Stimulated activated CD4-positive, alpha-beta T cell treated with anti-CD3 and anti-CD28 coated beads, Interleukin-4, amount 100 ng/mL, for 24 hours (primary cell): ENCODE measurements at regions not wholly inside any gene's neighbourhood (a gene's known extent, or its start where the extent isn't known, plus 50 kb on each side); places are given as distances from the start of the nearest gene placed in this dataset.

Experiments
- DNase-seq: peaks from one replicate; pipeline ENCODE4 v3.0.0-alpha.2; 2020

DNA sequence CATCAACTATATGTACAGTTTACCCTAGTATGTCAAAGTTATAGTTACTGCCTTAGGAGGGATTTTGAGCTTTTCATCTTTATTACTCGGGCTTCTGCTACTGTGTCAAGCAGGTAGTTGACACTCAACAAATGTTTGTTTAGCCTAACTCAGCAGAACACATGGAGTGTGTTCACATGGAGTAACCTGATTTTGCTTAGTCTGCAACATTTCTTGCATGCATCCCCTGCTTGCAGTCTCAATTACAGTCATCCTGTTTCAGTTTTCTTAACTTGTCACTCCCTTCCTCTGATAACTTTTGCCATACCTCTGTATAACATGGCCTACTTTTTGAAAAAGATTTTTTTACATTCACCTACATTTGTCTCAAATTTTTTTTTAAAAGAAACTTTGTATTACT lies 135.5 kb downstream of the NMUR2 start:
- DNase-seq, result no peak

DNA sequence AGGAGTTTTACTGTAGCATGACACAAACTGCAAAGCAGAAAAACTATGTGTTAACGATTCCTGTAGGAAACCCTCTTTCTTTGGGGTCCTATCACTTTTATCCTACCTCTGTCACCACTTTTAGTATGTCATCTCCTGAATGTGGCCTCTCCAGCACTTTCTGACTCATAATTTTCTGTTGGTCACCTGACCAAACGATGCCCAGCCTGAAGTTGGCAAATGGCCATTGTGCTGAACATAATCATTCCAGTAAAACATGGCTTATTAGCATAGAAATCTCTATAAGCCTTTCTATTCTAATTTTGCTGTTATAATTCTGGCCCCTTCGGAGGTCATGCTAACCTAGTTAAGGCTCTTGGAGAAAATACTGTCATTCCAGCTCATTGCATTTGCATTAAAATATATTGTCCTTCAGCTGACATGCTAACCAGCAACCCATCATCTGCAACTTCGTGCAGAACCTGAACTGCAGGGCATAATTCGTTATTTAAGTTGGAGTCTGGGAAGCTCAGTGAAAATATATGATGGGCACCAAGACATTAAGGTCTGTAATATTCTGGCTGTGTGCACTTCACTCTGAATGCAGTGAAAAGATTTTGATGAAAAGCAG lies 140.3 kb downstream of the NMUR2 start:
- DNase-seq, result no peak

DNA sequence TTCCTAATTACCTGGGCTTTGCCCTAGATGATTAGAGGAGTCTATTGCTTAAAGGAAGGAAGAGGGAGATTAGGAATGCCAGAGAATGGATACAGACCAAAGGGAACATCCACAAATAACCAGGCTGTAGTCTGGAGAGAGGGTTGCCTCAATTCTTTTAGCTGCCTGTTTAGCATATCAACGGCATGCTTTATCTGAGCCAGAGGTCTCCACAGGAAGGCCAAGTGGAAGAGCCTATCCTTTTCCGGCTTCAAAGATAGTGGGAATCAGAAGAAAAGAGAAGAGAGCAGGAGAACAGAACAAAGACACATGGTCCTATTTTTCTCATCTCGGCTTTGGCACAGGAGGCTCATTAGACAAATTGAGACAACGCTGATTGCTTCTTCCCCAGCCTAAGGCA lies 142.4 kb downstream of the NMUR2 start:
- DNase-seq, result no peak

DNA sequence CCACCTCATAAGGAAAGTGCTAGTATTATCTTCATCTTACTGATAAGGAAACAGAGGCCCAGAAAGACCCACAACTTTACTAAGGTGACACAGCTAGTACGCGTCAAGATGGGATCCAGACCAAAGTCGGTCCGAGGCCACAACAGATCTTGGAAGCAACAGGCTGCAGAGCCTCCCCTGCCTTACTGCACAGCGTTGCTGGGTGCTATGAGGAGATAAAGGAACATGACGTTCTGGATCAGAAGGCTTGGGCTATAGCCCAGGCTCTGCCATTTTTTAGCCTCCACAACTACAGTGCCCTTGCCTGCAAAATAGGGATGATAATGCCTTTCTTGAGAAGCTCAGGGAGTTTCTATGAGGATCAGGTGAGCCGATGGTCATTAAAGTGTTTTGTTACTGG lies 144.1 kb downstream of the NMUR2 start:
- DNase-seq, result no peak

DNA sequence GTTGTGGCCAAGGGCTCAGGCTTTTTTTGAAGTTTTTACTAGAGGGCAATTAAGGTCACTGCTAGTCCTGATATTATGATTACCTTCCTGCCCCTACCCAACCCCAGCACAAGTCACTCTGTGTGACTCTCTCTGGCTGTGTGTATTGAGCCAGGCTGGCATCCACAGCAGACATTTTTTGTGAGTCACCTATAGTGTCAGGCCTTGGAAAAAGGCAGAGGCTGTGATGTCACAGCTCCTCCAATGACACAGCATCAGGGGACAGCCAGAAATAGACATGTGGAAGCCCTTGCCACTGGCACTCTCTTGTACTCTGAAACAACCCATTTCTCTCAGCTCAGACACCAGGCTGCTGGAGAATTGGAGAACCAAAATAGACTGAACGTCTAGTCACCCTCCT lies 145.4 kb downstream of the NMUR2 start:
- DNase-seq, result no peak

- no peak for DNase-seq
These were observed 148.5 kb downstream of the NMUR2 start for GRCh38 chr5:152256580-152256979.

GRCh38 chr5:152255411-152255810 lies 149.7 kb downstream of the NMUR2 start:
- no peak for DNase-seq

DNA sequence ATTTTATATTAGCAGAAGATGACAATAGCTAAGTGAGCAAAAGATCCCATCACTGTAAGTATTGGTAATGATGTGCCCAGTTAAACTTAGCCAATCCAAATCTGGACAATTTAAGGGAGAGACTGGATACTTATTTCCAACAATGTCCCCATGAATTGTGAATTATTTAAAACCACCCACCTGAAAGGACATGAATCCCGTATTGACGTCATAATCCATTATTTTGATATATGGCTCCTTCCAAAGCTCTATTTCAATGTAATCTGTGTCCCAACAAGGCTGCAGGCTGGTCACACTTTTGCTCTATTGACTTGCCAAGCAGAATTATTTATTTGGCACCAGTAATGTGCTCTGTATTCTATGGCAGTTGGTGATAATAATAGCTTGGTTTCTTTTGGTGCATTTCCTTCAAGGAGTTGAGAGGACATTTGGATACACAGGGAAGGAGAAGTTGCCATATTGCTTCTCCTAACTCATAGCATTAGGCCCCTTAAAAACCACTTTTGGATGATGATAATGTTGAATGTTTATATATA lies 157.2 kb downstream of the NMUR2 start:
- no peak for DNase-seq

DNA sequence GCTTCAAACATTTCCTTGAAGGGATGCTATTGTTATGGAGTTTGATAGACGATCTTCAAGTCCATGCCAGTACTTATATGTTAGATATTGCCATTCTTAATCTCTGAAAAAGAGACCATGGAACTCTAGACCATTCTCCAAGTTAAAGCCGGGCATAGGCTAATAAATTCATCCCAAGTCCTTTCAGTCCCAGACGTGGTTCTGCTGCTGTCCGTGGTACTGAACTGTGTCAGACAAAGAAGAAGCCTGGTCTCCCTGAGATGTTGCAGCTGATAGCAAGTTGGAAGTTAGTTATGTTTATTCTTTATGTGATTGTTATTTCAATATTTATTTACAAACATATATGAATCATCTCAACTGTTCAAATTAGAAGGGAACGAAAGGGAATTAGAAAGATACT lies 158.7 kb downstream of the NMUR2 start:
- DNase-seq, result no peak

GRCh38 chr5:152237531-152237930 lies 167.5 kb downstream of the NMUR2 start:
- no peak for DNase-seq

DNA sequence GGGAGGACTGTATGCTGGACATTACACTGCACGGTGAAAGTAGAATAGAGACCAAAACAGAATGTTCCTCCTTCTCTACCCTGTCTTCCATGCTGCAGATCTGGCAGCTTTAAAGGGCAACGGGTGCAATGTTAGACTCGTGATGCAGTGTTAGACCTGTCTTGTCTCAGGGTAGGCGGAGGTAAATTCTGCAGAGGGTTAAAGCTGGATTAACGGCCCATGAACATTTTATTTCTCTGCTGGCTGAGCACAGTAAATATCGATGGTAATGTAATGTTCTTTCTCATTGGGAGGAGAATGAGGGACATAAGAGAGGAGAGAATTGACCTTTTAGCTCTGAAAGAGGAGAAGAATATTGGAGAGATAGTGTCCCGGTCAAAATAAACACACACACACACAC lies 178.9 kb downstream of the NMUR2 start:
- no peak for DNase-seq

- DNase-seq, result no peak
These were observed 183.1 kb downstream of the NMUR2 start for GRCh38 chr5:152221721-152222629.

- DNase-seq, result no peak
These were observed 186.4 kb downstream of the NMUR2 start for GRCh38 chr5:152218694-152219093.

- DNase-seq, result no peak
These were observed 199.3 kb downstream of the NMUR2 start for GRCh38 chr5:152205804-152206203.

DNA sequence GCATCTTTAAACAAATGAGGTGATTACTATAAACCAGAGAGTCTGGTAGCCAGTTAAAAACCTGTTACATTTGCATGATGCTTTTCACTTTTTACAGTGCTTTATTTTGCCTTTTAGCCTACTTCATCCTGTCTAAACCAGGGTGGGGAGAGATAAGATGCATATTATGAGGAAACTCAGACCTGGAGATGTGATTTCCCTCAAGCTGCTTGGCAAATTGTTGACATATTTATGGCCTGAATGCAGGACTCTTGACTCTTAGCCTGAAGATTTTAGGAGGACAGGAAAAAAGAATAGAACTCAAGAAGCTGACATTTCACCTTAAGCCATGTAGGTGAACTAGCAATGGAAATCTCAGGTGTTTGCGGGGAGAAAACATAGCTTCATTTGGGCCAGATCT lies 202.8 kb downstream of the NMUR2 start:
- DNase-seq, result no peak

GRCh38 chr5:152193391-152194107 lies 211.5 kb downstream of the NMUR2 start:
- DNase-seq, result no peak

DNA sequence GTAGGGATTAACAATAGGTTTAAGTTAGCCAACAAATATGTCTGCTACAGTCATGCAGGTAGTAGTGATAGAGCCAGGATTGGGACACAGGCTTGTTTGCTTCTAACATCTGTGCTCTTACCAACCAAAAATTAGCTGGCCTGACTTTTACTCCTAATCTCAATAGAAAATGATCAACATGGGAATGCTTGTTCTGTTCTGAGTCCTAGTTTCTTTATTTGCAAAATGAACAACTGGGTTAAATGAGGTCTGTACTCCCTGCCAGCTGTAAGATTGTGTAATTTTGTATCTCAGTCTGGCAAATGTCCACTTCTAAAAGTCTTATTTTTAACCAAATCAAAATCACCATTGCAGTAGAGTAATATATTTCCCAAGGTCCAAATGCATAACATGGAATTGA lies 216.8 kb downstream of the NMUR2 start:
- DNase-seq, result no peak

GRCh38 chr5:152187668-152188067 lies 217.4 kb downstream of the NMUR2 start:
- no peak for DNase-seq

DNA sequence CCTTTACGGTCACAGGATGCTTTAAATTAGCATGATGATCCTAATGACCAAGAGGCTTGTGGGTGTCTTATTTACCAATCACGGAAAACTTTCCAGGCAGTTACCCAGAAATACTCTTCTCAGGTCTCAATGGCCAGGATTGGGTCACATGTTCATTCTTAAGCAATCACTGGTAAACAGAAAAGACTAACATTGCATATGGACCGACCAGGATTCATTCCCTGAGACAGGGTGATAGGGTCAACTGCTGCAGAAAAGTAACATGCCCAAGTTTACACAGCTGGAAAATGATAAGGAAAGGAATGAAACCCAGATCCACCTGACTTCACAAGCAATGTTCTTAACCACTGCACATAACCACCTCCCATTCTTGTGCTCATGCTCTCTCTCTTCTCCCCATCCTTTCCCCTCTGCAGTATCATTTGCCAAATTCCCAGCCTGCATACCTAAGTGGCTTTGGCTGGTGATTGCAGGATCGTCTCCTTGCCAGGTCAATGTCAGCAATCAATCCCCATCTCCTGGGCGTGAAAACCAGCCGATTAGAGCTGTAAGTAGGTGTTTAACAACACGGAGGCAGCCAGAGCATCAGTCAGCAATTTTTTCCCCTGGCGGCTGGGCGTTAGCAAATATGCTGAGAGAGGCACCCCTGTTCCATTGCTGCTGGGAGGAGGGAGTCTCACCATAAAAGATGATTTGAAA lies 219.4 kb downstream of the NMUR2 start:
- no peak for DNase-seq

GRCh38 chr5:152184266-152184665 lies 220.8 kb downstream of the NMUR2 start:
- DNase-seq, result no peak

- no peak for DNase-seq
These were observed 223.6 kb downstream of the NMUR2 start for GRCh38 chr5:152181461-152181860.

- DNase-seq, result no peak
These were observed 226.8 kb downstream of the NMUR2 start for GRCh38 chr5:152178350-152178699.
